HG02642 (cell line): ENCODE measurements at regions not wholly inside any gene's neighbourhood (a gene's known extent, or its start where the extent isn't known, plus 50 kb on each side); places are given as distances from the start of the nearest gene placed in this dataset.
"Not testable (repeated sequence)": the region's sequence is repeated elsewhere in the genome, so short reads cannot be mapped to it uniquely, and the experiment has no call there.

ENCODE experiments used
- ATAC-seq: cut with Tn5 transposase; IDR thresholded peaks from one replicate; pipeline ENCODE4 v1.9.1; 2021; ENCODE audit warnings: mild to moderate bottlenecking; ENCODE audit not compliant: unreplicated experiment, poor library complexity

DNA sequence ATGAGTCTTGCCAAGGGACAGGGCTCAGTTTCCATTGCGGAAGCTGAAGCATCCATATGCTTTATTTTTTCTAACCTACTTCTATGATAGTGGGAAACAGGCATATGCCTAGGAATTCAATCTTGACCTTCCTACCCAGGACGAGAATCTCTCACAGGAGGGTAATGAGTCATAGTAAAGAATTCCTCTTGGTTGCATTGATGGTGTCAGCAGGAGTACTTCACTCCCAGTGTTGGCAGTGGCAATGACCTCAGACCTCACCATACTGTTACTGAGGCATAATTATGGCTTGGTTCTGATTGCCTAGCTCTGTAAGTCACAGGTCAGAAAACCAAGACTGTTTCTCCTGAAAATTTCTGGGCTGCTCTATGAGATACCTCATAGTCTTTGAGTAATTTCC, 552.9 kb downstream of the ARL4A start:
- no peak for ATAC-seq

DNA sequence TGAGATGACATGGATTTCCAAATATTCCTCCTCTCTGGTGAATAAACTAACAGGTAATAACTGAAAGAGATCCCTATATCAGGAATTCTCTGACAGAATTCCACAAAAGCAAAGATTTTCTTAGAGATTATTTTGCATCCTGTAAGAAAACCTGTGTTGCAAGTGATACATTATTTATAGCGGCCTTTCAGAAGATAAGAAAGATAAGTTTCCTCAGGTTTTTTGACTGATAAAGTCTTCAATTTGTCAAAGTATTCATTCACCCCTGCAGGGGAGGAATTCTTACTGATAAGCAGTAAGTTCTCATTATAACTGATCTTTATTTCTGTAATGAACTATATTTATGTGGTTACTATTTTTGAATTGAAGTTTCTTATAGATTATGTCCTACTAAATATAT, 554.0 kb downstream of the ARL4A start:
- ATAC-seq = no peak

DNA sequence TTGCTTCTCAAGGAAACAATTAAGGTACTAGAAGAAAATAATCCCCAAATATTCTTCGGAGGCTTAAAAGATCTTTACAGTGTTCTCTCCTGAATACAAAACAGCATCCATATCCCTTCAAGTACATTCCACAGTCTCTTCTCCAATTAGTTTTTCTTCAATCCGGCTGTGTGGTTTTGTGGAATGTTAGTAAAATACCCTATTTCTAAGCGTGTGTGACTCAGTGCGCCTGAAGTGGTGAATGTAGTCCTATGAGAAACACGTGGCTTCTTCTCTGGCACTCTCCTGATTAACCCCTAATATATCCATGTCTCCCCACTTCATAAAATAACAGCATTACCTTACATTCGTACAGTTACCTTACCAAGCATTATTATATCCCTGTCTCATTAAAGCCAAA, 570.2 kb downstream of the ARL4A start:
- ATAC-seq = no peak

DNA sequence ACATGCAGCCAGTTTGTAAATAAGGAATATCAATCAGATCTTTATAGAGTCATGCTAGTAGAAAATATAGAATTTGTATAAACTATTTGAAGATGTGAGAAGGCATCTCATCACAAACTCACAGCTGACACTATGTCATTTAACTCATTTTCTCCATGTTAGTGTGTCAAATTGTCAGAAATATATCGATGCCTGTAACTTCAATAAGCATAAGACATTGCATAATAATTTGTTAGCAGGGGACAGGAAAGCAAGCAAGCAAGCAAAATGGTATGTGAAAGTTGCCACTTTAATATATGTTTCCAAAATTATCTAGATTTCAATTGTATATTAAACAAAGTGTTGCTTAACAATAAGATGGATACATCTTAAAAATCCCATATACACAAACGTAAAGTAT, 571.0 kb downstream of the ARL4A start:
- ATAC-seq = no peak

DNA sequence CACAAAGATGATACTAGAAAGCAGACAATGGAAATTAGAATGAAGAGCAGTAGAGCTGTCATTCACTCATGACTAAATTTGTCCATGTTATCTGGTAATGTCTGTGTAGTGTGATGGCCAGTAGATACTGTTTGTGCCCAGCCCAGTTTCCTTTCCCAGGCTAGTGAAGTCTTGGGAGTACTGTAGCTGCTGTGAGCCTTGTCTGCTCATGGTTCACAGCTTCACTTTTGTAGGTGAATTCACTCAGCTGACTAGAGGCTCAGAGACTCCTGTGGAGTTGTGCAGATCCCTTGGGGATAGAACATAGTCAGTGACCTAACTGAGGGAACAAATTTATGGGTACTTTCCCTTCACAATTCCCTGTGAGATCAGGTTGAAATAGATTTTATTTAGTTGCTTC, 572.5 kb downstream of the ARL4A start:
- ATAC-seq = no peak

DNA sequence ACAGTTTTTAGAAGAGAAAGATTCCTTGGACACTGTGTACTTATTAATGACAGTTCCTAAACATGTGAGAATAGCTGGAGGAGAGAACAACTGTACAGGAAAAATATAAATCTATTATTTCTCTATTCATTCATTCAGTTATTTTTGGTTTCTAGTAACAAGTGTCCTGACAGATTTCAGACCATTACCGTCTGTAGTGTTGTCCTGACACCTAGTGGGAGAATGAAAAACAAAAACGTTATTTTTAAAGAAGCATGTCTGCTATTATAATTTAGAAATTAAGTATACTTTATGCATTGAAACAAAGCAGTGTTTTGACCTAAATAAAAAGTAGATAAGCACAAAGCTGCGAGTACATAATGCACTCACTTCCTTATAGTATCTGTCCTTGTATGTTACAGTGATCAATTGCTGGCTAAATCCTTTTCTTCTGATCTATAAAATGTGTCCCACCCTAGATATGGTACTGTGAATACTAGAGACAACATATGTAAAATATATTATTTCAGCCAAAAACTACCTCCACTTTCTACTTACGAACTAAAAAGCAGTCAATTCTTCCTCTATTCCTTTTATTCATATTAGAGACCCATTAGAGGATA, 575.6 kb downstream of the ARL4A start:
- no peak for ATAC-seq

DNA sequence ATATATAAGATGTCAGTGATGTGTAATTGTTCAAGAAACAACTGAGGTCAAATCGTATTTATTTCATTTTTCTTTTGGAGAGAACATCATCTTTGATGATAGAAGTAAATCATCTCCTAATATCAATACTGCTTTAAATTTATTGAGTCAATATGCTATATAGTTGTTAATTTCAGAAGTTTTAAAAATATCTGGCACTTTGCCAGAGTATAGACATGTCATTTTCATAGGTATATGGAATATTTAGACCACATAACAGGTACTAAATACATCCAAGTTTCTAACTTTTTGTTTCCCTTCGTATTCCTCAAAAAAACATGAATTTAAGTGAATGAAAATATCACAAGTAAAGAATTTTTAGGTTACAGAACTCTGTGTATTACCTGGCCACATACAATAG, 577.8 kb downstream of the ARL4A start:
- ATAC-seq = no peak

DNA sequence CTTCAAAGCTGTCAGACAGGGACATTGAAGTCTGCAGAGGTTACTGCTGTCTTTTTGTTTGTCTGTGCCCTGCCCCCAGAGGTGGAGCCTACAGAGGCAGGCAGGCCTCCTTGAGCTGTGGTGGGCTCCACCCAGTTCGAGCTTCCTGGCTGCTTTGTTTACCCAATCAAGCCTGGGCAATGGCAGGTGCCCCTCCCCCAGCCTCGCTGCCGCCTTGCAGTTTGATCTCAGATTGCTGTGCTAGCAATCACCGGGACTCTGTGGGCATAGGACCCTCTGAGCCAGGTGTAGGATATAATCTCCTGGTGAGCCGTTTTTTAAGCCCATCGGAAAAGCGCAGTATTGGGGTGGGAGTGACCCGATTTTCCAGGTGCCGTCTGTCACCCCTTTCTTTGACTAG, 586.8 kb downstream of the ARL4A start:
- not testable (repeated sequence) for ATAC-seq

DNA sequence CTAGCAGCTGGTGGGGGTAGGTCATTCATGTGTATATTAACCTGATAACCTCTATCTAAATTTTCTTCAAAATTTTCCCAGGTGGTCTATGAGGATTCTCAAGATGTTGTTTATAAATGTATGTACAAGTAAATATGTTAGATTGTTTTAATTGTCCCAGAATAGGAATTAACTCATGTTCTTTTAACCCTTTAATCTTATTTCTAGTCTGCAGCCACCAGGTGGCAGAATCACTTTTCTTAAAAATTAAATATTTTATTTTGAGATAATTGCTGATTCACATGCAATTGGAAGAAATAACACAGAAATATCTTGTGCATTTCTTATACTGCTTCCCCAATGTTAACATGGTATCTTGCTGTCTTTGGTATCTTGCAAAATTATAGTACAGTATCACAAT, 589.5 kb downstream of the ARL4A start:
- ATAC-seq = no peak

DNA sequence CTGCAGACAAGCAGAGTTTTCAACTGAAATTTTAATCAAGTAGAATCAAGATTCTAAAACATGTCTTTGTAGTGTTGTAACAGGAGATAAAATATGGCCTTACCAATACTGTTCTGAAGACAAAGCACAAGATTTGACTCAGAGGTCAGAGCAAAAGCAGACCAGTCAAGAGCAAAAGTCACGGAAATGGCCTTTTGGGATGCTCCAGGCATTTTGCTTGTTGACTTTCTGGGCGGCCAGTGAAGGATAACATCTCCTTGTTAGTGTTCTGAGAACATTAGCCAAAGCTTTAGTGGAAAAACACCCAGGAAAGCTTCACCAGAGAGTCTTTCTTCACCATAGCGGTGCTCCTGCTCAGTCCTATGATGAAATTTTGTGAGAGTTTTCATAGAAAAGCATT, 590.6 kb downstream of the ARL4A start:
- ATAC-seq = no peak

DNA sequence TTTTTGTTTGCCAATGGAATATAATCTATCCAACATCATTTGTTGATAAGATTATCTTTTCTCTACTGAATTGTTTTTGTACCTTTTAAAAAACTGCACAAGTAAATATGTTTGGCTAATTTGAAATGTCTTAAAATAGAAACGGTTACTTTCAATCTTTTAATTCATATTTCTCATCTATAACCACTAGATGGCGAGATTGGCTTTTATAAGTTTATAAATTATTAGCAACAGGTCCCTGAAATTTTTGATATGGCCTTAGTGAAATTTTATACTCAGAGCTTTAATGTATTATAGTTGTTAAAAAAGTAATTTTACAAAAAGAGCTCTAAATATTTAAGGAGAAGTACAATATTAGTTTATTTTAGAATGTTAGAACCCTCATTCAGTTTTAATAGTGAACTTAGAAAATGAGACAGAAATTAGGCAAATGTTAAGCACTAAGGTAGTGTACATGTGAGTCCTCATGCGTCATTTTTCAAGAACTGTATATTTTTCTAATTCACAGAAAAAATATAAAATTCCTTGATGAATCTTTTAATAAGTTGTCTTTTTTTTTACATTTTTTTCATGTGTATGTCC, 592.5 kb downstream of the ARL4A start:
- ATAC-seq = no peak

DNA sequence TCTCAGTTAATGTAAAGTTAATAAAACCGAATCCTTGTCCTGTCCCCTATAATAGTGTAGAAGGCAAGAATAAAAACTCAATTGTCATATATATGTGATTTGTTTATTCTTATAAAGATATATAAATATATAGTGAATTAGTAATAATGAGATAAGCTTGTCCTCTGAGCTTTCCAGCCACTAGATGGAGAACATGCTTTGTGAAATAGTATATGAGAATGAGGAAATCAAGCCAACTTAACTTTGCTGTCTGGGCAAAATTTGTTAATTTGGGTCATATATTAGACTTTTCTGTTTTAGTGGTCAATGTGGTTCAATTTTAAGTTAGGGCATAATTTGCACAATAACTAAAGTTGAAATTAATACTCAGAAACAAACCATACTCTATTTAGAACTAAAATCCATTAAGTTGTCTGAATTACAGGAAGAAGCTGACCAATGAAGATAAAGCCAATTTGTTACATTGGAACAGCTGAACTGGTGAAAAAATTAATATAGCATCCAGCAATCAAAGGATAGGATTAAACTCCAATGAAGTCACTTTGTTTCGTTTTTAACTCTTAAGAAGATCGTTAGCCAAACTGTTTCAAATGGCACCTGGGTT, 595.0 kb downstream of the ARL4A start:
- no peak for ATAC-seq

DNA sequence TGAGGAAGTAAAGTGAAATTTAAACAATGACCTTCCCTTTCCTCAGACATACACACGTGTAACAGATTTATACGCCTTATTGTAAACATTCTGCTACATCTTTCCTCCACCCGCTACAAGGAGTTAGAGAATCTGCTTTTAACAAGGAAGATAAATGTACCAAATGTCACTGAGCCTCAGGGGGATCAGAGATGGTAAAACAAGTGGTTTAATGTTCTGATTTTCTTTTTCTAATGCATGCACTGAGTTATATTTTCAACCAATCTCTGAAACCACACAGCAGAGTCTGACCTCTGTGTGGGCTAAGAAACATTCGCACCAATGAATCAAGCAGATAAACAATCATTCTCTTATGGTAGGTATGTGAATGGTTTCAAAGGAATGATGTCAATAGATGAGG, 599.5 kb downstream of the ARL4A start:
- no peak for ATAC-seq

DNA sequence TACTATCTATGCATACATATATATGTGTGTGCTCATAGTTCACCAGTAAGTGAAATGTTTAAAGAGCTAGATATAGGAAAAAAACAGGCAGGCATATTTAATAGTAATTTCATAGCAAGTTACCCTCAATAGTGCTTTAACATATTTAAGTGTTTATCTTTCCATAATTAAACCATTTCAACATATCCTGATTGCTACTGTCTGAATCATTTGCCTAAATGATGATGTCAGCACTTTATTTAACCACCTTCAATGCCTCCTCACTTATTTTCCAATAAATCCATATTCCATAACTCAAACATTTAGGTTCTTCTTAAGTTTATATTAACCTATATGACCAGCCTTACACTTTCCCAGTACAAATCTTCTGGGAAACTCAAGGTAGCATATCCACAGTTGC, 601.1 kb downstream of the ARL4A start:
- no peak for ATAC-seq

DNA sequence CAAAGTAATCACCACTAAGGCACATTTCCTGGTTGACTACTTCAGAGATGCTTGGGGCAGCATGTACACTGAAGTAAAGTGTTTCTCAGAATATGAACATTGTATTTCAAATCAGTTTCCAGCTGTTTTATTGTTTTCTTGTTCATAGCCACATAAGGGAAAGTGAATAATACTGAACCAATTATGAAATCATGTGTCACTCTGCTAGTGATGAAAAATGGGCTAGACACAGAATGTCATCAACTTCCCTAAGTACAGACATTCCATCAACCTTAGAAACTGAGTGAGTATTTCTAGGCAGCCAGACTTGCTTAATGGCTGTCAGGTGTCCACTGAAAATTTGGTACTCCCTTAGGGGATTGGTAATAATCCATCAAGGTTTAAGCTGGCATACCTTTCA, 603.5 kb downstream of the ARL4A start:
- no peak for ATAC-seq

DNA sequence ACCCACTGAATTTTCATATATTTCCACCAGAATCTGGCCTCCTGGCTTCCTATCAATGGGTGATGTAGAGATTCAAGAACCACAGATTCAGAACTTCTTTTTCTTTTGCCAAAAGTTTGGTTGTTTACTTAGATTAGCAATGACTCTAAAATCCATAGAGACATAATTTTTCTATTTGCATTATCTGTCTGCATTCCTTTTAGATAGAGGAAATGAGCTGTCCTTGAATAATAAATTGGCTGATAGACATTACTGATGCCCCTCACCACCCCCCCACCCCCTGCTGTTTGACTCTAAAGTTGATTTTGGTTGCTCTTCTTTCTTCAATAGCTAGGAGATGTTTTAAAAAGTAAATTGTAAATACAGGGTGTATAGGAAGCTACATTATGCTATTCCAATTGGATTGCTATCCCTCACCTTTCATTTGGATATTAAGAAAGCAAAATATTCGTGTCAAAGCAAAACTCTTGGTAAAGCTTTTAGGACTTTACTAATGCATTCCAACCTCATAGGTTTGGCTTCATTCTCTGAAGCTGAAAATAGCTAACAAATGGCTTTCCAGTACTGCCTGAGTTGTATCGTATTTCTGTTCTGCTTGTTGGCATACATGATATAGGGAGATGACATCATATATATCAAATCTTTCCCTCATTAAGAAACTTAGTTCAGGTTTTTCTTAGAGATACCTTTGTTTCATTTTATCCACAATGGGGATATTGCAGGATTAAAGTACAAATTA, 606.0 kb downstream of the ARL4A start:
- no peak for ATAC-seq

DNA sequence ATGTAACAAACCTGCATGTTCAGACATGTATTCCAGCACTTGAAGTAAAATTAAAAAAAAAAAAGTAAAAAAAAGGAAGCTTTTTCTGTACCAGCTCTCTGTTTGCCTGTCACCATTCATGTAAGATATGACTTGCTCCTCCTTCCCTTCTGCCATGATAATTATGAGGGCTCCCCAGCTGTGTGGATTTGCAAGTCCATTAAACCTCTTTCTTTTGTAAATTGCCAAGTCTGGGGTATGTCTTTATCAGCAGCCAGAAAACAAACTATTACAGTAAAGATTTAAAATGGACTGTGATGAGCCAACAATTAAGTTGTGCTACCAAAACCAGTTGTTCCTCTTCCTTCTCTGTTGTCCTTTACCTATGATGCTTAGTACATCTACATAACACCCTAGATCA, 619.6 kb downstream of the ARL4A start:
- no peak for ATAC-seq

DNA sequence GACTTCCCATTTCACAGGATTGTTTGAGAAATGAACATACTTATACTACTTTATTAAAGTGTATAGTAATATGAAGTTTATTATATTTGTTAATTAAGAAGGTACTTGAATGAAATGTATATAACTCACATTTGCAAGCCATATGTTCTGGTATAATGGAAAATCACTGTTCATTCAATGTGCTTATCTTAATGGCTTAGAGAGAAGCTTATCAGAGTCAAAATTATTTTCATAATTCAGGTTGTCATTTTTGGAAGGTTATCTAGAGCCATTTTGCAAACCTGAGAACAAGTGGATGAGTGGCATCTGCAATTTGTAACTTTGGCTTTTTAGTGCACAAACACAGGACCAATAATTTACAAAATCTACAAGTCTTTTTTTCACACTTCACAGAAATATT, 621.0 kb downstream of the ARL4A start:
- ATAC-seq = no peak

DNA sequence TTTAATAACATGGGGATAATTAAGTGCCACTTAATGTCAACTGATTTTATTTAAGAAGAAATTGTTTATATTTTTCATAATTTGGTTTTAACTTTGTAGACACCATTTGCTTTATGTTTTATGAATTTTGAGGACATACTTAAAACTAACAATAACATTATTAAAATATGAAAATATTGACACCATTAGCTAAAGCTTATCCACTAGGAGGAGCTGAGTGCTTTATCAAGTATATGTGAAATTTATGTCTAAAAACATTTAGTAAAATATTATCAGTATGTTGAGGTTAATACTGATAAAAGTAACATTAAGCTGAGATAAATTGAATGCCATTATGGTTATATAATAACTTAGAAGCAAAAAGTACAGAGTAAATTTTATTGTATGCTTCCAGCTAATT, 622.1 kb downstream of the ARL4A start:
- ATAC-seq = no peak

DNA sequence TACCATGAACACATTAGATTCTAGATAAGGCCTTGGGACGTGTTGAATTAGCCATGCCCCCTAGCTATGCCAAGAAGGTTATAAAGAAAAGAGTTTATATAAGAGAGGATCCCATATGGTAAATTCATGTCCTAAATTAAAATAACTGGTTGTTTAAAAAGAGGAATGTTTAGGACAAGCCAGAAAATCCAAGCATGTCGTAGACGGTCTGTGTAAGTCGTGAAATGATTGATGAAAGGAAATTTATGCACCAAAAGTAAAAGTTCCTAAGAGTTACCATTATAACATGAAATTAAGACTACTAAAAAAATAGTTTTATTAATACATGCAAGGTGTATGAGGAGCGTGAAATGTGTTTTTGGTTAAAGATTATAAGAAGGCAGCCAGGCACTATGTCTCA, 624.9 kb downstream of the ARL4A start:
- ATAC-seq = no peak

DNA sequence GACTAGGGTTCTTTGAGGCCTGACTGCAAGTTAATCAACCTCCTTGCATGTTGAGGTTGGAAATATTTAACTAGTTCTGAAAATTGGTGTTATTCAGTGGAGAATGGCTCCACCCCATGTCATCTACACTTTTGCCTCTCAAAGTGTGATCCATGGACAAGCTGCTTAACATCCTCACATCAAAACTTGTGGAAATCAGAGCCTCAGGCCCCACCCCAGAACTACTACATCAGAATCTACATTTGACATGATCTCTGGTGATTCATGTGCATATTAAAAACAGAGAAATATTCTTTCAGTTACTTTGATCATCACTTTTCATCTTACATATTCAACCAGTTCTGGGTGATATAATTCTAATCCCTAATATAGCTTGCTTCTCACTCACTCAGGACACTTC, 632.9 kb downstream of the ARL4A start:
- no peak for ATAC-seq

DNA sequence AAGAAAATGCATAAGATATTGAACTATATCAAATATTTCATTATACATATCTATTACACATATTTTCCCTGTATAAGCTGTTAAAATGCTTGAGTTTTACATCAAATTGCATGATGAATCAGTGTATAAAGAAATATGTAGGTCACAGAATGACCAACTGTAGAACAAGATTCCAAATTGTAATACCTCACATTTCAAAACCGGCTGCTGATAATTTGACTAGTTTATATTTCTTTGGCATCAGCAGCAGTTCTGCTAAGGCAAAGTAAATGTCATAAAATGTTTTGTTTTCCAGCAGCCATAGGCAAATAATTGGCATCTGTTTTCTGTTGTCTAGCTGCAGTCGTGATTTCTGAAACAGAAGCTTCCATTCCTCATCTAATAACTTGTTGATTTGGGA, 633.9 kb downstream of the ARL4A start:
- ATAC-seq = no peak
